ENCODE measurements at regions not wholly inside any gene's neighbourhood (a gene's known extent, or its start where the extent isn't known, plus 50 kb on each side); places are given as distances from the start of the nearest gene placed in this dataset.

GRCh38 chr7:11221984-11222383, 248.3 kb downstream of the PHF14 start:
- H3K4me1 Mint-ChIP-seq (ENCODE audit: low read depth): no peaks in the 10 kb centered on the region
- H3K27ac Mint-ChIP-seq: no peak overlapping the region
- peaks cover 14% of the 10 kb centered on the region for H3K27me3 Mint-ChIP-seq (ENCODE audit: low read depth)
- CTCF ChIA-PET: no interaction called here
- no peak for DNase-seq
- POLR2A ChIA-PET: no interaction called here
- H3K9me3 Mint-ChIP-seq (ENCODE audit: insufficient read depth): no peaks in the 10 kb centered on the region
- no peak for ATAC-seq
- no peak overlapping the region for H3K4me3 Mint-ChIP-seq
- H3K36me3 Mint-ChIP-seq (ENCODE audit: low read depth): no peaks in the 10 kb centered on the region

- ChIA-PET POLR2A (no interaction called here), CTCF (interaction anchor here (1.1 kb wide), 1 partner anchor 13 kb away, joined by 6 read pairs; no protein-coding TSS in a partner anchor)
- ATAC-seq (no peak), DNase-seq (no peak)
- Mint-ChIP-seq H3K27me3 (ENCODE audit: low read depth) (peaks cover 17% of the 10 kb centered on the region), H3K4me1 (ENCODE audit: low read depth) (no peaks in the 10 kb centered on the region), H3K36me3 (ENCODE audit: low read depth) (no peaks in the 10 kb centered on the region), H3K9me3 (ENCODE audit: insufficient read depth) (no peaks in the 10 kb centered on the region), H3K4me3 (no peak overlapping the region), H3K27ac (no peak overlapping the region)
Observed at GRCh38 chr7:11224535-11224934, 250.9 kb downstream of the PHF14 start.

GRCh38 chr7:11228515-11228914, 254.8 kb downstream of the PHF14 start:
- Mint-ChIP-seq H3K4me3 (no peak overlapping the region), H3K4me1 (ENCODE audit: low read depth) (no peaks in the 10 kb centered on the region), H3K27ac (no peak overlapping the region), H3K9me3 (ENCODE audit: insufficient read depth) (no peaks in the 10 kb centered on the region), H3K27me3 (ENCODE audit: low read depth) (peaks cover 7% of the 10 kb centered on the region), H3K36me3 (ENCODE audit: low read depth) (no peaks in the 10 kb centered on the region)
- POLR2A ChIA-PET: no interaction called here
- no peak for ATAC-seq
- DNase-seq: no peak
- CTCF ChIA-PET: interaction anchor here (3.9 kb wide), 1 partner anchor 17 kb away, joined by 19 read pairs; no protein-coding TSS in a partner anchor

GRCh38 chr7:11231190-11231589, 257.5 kb downstream of the PHF14 start:
- no peaks in the 10 kb centered on the region for H3K9me3 Mint-ChIP-seq (ENCODE audit: insufficient read depth)
- H3K4me1 Mint-ChIP-seq (ENCODE audit: low read depth): no peaks in the 10 kb centered on the region
- H3K27me3 Mint-ChIP-seq (ENCODE audit: low read depth): peaks cover 4% of the 10 kb centered on the region
- ChIA-PET POLR2A (no interaction called here), CTCF (no interaction called here)
- H3K36me3 Mint-ChIP-seq (ENCODE audit: low read depth): no peaks in the 10 kb centered on the region
- H3K4me3 Mint-ChIP-seq: no peak overlapping the region
- no peak for ATAC-seq
- no peak for DNase-seq
- H3K27ac Mint-ChIP-seq: no peak overlapping the region

GRCh38 chr7:11232462-11232861, 258.8 kb downstream of the PHF14 start:
- H3K4me3 Mint-ChIP-seq: no peak overlapping the region

GRCh38 chr7:11233871-11234270, 260.2 kb downstream of the PHF14 start:
- Mint-ChIP-seq H3K4me3 (no peak overlapping the region), H3K4me1 (ENCODE audit: low read depth) (no peaks in the 10 kb centered on the region), H3K9me3 (ENCODE audit: insufficient read depth) (no peaks in the 10 kb centered on the region), H3K27me3 (ENCODE audit: low read depth) (peaks cover 1% of the 10 kb centered on the region), H3K36me3 (ENCODE audit: low read depth) (no peaks in the 10 kb centered on the region), H3K27ac (no peak overlapping the region)
- DNase-seq (no peak), ATAC-seq (no peak)
- ChIA-PET CTCF (no interaction called here), POLR2A (no interaction called here)

More at GRCh38 chr7:11232462-11232861, 258.8 kb downstream of the PHF14 start:
- H3K36me3 Mint-ChIP-seq (ENCODE audit: low read depth): no peaks in the 10 kb centered on the region
- no peak overlapping the region for H3K27ac Mint-ChIP-seq
- no peaks in the 10 kb centered on the region for H3K9me3 Mint-ChIP-seq (ENCODE audit: insufficient read depth)
- POLR2A ChIA-PET: no interaction called here
- DNase-seq (no peak), ATAC-seq (no peak)
- CTCF ChIA-PET: no interaction called here
- H3K4me1 Mint-ChIP-seq (ENCODE audit: low read depth): no peaks in the 10 kb centered on the region
- peaks cover 1% of the 10 kb centered on the region for H3K27me3 Mint-ChIP-seq (ENCODE audit: low read depth)

- Mint-ChIP-seq H3K36me3 (ENCODE audit: low read depth) (no peaks in the 10 kb centered on the region), H3K9me3 (ENCODE audit: insufficient read depth) (no peaks in the 10 kb centered on the region), H3K4me3 (no peak overlapping the region), H3K27me3 (ENCODE audit: low read depth) (peaks cover 1% of the 10 kb centered on the region), H3K4me1 (ENCODE audit: low read depth) (no peaks in the 10 kb centered on the region), H3K27ac (no peak overlapping the region)
- ChIA-PET CTCF (no interaction called here), POLR2A (no interaction called here)
- DNase-seq (no peak), ATAC-seq (no peak)
Observed at GRCh38 chr7:11235491-11235890, 261.8 kb downstream of the PHF14 start.

- ChIA-PET POLR2A (no interaction called here), CTCF (interaction anchor here (1.2 kb wide), 1 partner anchor 24 kb away, joined by 3 read pairs; no protein-coding TSS in a partner anchor)
- no peaks in the 10 kb centered on the region for H3K27me3 Mint-ChIP-seq (ENCODE audit: low read depth)
- H3K36me3 Mint-ChIP-seq (ENCODE audit: low read depth): no peaks in the 10 kb centered on the region
- no peak overlapping the region for H3K4me3 Mint-ChIP-seq
- no peak for DNase-seq
- no peaks in the 10 kb centered on the region for H3K4me1 Mint-ChIP-seq (ENCODE audit: low read depth)
- no peaks in the 10 kb centered on the region for H3K9me3 Mint-ChIP-seq (ENCODE audit: insufficient read depth)
- H3K27ac Mint-ChIP-seq: no peak overlapping the region
- ATAC-seq: no peak
Observed at GRCh38 chr7:11236680-11237079, 263.0 kb downstream of the PHF14 start.

GRCh38 chr7:11237742-11238141, 264.1 kb downstream of the PHF14 start:
- ChIA-PET CTCF (interaction anchor here (1.2 kb wide), 1 partner anchor 25 kb away, joined by 3 read pairs; no protein-coding TSS in a partner anchor), POLR2A (no interaction called here)
- Mint-ChIP-seq H3K27ac (no peak overlapping the region), H3K27me3 (ENCODE audit: low read depth) (no peaks in the 10 kb centered on the region), H3K4me1 (ENCODE audit: low read depth) (no peaks in the 10 kb centered on the region), H3K4me3 (no peak overlapping the region), H3K9me3 (ENCODE audit: insufficient read depth) (no peaks in the 10 kb centered on the region), H3K36me3 (ENCODE audit: low read depth) (no peaks in the 10 kb centered on the region)
- DNase-seq (no peak), ATAC-seq (no peak)

GRCh38 chr7:11239316-11239715, 265.6 kb downstream of the PHF14 start:
- no peaks in the 10 kb centered on the region for H3K9me3 Mint-ChIP-seq (ENCODE audit: insufficient read depth)
- POLR2A ChIA-PET: no interaction called here
- H3K27ac Mint-ChIP-seq: no peak overlapping the region
- no peaks in the 10 kb centered on the region for H3K4me1 Mint-ChIP-seq (ENCODE audit: low read depth)
- H3K27me3 Mint-ChIP-seq (ENCODE audit: low read depth): no peaks in the 10 kb centered on the region
- ATAC-seq (no peak), DNase-seq (no peak)
- H3K36me3 Mint-ChIP-seq (ENCODE audit: low read depth): no peaks in the 10 kb centered on the region
- CTCF ChIA-PET: no interaction called here
- no peak overlapping the region for H3K4me3 Mint-ChIP-seq

- H3K27ac Mint-ChIP-seq: no peak overlapping the region
- POLR2A ChIA-PET: no interaction called here
Observed at GRCh38 chr7:11243739-11244138, 270.1 kb downstream of the PHF14 start.

GRCh38 chr7:11244149-11244548, 270.5 kb downstream of the PHF14 start:
- Mint-ChIP-seq H3K27ac (no peak overlapping the region), H3K9me3 (ENCODE audit: insufficient read depth) (no peaks in the 10 kb centered on the region), H3K36me3 (ENCODE audit: low read depth) (no peaks in the 10 kb centered on the region), H3K4me1 (ENCODE audit: low read depth) (no peaks in the 10 kb centered on the region), H3K27me3 (ENCODE audit: low read depth) (peaks cover 5% of the 10 kb centered on the region), H3K4me3 (no peak overlapping the region)
- DNase-seq (no peak), ATAC-seq (no peak)
- ChIA-PET POLR2A (no interaction called here), CTCF (no interaction called here)

More at GRCh38 chr7:11243739-11244138, 270.1 kb downstream of the PHF14 start:
- Mint-ChIP-seq H3K9me3 (ENCODE audit: insufficient read depth) (no peaks in the 10 kb centered on the region), H3K36me3 (ENCODE audit: low read depth) (no peaks in the 10 kb centered on the region), H3K27me3 (ENCODE audit: low read depth) (peaks cover 5% of the 10 kb centered on the region), H3K4me1 (ENCODE audit: low read depth) (no peaks in the 10 kb centered on the region), H3K4me3 (no peak overlapping the region)
- DNase-seq: no peak
- CTCF ChIA-PET: no interaction called here
- ATAC-seq: no peak

GRCh38 chr7:11247545-11247944, 273.9 kb downstream of the PHF14 start:
- H3K27me3 Mint-ChIP-seq (ENCODE audit: low read depth): peaks cover 5% of the 10 kb centered on the region
- H3K4me3 Mint-ChIP-seq: no peak overlapping the region
- H3K36me3 Mint-ChIP-seq (ENCODE audit: low read depth): no peaks in the 10 kb centered on the region
- no peaks in the 10 kb centered on the region for H3K4me1 Mint-ChIP-seq (ENCODE audit: low read depth)
- ChIA-PET CTCF (no interaction called here), POLR2A (no interaction called here)
- ATAC-seq (no peak), DNase-seq (no peak)
- no peaks in the 10 kb centered on the region for H3K9me3 Mint-ChIP-seq (ENCODE audit: insufficient read depth)
- no peak overlapping the region for H3K27ac Mint-ChIP-seq

All from activated CD8-positive, alpha-beta T cell treated with anti-CD3 and anti-CD28 coated beads, Interleukin-2, amount 10 ng/mL, durations not matched to agents 7 days and 5 days (primary cell).